ENCODE measurements at regions not wholly inside any gene's neighbourhood (a gene's known extent, or its start where the extent isn't known, plus 50 kb on each side); places are given as distances from the start of the nearest gene placed in this dataset.

DNA sequence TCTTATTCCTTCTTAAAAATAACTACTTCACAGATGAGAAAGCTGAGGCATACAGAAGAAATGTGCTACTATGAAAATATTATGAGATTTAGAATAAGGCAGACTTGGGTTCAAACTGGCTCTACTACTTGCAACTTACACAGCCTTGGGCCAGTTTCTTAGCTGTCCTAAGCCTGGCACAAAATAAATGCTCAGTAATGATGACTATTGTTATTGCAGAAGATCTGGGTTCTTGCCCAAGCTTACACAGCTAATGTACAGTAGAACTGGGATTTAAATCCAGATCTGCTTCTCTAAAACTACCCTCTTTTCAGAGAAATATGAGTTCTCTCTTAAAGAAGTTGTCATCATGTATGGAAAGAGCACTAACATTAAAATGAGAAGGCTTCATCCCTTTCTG is 228.2 kb upstream of the TPRG1 start (continued):
- no peak for TF ChIP-seq PAX8 (CRISPR knock-in tag; IDR thresholded peaks at IDR 0.05; ENCODE audit: borderline replicate concordance)
- no peak for TF ChIP-seq ZZZ3 (CRISPR knock-in tag; IDR thresholded peaks at IDR 0.05; ENCODE audit: borderline replicate concordance)

DNA sequence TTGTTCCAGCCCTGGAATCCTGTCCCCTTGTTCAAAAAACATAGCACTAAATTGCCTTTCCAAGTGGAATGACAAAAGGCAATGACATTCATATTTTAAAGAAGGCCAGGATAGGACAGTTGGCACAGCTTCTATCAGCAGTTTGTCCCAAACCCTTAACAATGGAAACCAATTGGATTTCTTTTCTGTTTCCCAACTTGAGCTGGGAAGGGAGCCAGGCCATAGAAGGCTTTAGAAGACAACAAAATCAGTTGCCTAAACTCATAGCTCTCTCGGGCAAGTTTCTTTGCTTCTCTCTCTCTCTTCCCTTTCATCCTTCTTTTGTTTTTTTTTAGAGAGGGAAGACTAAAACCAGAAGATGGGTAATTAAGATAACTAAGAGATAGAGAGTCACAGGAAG is 227.7 kb upstream of the TPRG1 start:
- intact Hi-C loops (cut with micrococcal nuclease; ENCODE audit: unreplicated experiment) (no loop called here), in situ Hi-C loops (cut with HindIII; ENCODE audit: extremely low pct_ligation_motif_present, low pct_unique_long_range_greater_than_20kb) (no loop called here)
- no peaks in the 10 kb centered on the region for H3K79me2 ChIP-seq (ENCODE audit: insufficient read depth, low read length)
- FAIRE-seq = no peak
- POLR2A ChIA-PET = no interaction called here
- no peak overlapping the region for H3K27ac ChIP-seq (ENCODE audit: extremely low read length, insufficient read depth, low read length)
- H3K4me1 ChIP-seq (ENCODE audit: insufficient read depth, low read length) = peaks cover 11% of the 10 kb centered on the region
- no peak overlapping the region for H3K4me2 ChIP-seq (ENCODE audit: low read depth, low read length)
- no peaks in the 10 kb centered on the region for H3K27me3 ChIP-seq (ENCODE audit: control insufficient read depth in 1 of 2, insufficient read depth in 2 of 2, low read length in 2 of 2)
- H2AFZ ChIP-seq (ENCODE audit: low read length) = no peak overlapping the region
- no peak for ATAC-seq
- CTCF ChIA-PET (ENCODE audit: low intra/inter-chr PET ratio, low total read pairs) = no interaction called here
- H3K4me3 ChIP-seq (replicated peaks in 1 of 3; ENCODE audit: insufficient read depth in 1 of 3, low read depth in 2 of 3, low read length in 3 of 3) = no peak overlapping the region
- no peak overlapping the region for H3K9ac ChIP-seq (ENCODE audit: insufficient read depth, low read depth, low read length)
- TF ChIP-seq JDP2 (CRISPR knock-in tag; IDR thresholded peaks at IDR 0.05; ENCODE audit: borderline replicate concordance) (no peak), SMAD1 (CRISPR knock-in tag; IDR thresholded peaks at IDR 0.05; ENCODE audit: borderline replicate concordance, low read depth) (no peak), GPBP1L1 (CRISPR knock-in tag; IDR thresholded peaks at IDR 0.05) (no peak), RFX3 (CRISPR knock-in tag; IDR thresholded peaks at IDR 0.05) (no peak), ZNF484 (CRISPR knock-in tag; IDR thresholded peaks at IDR 0.05; ENCODE audit: borderline replicate concordance, low read depth) (no peak), ZNF83 (CRISPR knock-in tag; IDR thresholded peaks at IDR 0.05; ENCODE audit: borderline replicate concordance) (no peak), SRSF1 (optimal IDR thresholded peaks at IDR 0.05; ENCODE audit: low read depth, low read length) (no peak), ZNF431 (CRISPR knock-in tag; IDR thresholded peaks at IDR 0.05; ENCODE audit: borderline replicate concordance, low read depth) (no peak), SNRNP70 (IDR thresholded peaks at IDR 0.05; ENCODE audit: low read depth, low read length) (no peak)
- TF ChIP-seq, protein P1, sequence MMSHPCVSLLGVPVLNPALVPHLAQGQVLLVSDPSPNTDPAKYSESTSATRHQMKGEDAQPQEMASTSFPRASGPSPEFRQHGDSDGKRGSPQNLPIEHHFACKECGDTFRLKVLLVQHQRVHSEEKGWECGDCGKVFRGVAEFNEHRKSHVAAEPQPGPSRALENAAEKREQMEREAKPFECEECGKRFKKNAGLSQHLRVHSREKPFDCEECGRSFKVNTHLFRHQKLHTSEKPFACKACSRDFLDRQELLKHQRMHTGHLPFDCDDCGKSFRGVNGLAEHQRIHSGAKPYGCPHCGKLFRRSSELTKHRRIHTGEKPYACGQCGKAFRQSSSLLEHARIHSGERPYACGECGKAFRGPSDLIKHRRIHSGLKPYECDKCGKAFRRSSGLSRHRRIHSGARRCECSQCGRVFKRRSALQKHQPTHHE (CRISPR knock-in tag; IDR thresholded peaks at IDR 0.05; ENCODE audit: borderline replicate concordance) = no peak
- H3K9me3 ChIP-seq (ENCODE audit: low read length) = no peaks in the 10 kb centered on the region
- 48% methylated on average over 1 of the region's 1 CpG for WGBS (ENCODE audit: low lambda C conversion rate)
- no peaks in the 10 kb centered on the region for H3K36me3 ChIP-seq (replicated peaks in 1 of 2; ENCODE audit: control insufficient read depth in 1 of 2, insufficient read depth in 2 of 2, low read length in 2 of 2)
- BruUV-seq (replicated peaks) = no TSS peak
- DNase-seq (ENCODE audit: low spot score) = no peak
- H4K20me1 ChIP-seq (ENCODE audit: insufficient read depth, low read length) = no peaks in the 10 kb centered on the region
